Iris pigment epithelial cell (primary cell): ENCODE measurements at regions not wholly inside any gene's neighbourhood (a gene's known extent, or its start where the extent isn't known, plus 50 kb on each side); places are given as distances from the start of the nearest gene placed in this dataset.
A peak's percentile ranks its signal among the peaks of the same experiment; 100 is the strongest.

Experiments used
- DNase-seq: peaks from one replicate; pipeline ENCODE4 v3.0.0-alpha.2; 2011; ENCODE audit warnings: low read depth

GRCh38 chr9:38227061-38227540, 158.1 kb upstream of the SHB start:
- peak; percentile 88 for DNase-seq

DNA sequence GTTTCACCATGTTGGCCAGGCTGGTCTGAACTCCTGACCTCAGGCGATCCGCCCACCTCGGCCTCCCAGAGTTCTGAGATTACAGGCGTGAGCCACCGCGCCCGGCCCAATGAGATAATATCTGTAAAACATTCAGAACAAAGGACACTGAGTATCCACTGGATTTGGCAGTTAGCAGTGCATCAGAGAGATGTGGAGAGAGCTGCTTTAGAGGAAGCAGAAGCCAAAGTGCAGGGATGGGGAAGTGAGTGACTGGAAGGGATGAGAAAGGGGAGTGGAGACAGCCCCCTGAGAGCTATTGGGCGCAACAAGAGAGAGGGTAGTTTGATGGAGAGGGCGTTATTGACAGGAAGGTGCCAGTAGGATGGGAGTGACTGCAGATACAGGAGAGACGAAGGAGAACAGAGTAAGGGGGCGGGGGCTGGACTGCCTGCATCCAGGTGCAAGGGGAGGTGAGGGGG, 157.5 kb upstream of the SHB start:
- peak; percentile 24 for DNase-seq

DNA sequence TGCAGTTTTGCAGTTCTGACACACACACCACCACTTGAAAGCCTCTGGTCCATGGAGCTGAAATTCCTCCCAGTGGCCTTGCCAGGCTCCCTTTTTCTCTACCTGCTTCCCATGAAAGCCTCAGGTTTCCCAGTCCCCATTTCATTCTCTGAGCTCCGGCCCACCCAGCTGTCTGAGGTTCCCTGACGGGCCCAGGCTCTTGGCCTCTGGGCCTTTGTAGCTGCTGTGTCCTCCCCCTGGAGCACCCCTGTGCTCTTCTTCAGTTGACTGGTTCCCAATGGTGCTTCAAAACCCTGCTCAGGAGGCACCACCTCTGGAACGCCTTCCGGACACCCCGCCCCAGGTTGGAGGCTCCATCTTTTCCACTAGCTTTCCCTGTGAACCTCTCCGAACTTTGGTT, 155.9 kb upstream of the SHB start:
- DNase-seq: no peak

GRCh38 chr9:38216572-38216971, 147.5 kb upstream of the SHB start:
- no peak for DNase-seq

DNA sequence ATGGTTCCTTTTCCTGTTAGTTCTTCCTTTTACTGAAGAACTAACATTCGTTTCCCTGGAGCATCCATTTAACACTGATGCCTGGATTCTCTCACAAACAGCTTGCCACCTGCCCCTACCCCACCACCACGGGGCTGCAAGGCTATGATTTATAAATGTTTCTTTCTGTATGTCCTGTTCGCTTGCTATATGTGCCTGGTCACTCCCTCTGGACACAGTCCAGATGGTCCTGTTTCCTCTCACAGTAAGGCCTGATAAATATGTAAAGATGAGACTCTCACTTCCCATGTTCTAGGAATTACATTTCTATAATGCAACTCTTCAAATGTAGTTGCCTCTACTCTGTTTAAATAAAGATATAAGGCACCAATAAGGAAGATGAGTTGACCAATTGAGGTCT, 146.4 kb upstream of the SHB start:
- DNase-seq: no peak

DNA sequence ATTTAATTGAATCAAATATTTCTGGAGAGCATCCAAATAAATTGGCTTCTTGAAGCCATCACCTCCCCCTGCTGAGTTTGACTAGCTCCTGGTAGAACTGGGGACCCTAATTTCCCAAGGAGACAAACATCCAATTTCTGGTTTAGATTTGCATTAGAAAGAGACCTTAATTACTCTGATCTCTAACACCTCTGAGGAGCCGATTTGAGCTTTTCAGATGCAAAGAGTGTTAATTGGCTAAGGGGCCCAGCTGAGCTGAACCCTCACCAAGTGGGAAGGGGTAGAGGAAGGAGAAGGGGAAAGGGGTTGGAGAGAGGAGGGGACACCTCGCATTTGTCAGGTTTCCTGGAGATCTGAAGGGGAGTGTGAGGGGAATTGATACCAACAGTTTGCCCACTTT, 145.4 kb upstream of the SHB start:
- DNase-seq: no peak

GRCh38 chr9:38213631-38214299, 144.7 kb upstream of the SHB start:
- DNase-seq: no peak

GRCh38 chr9:38212016-38212415, 143.0 kb upstream of the SHB start:
- DNase-seq: no peak

- no peak for DNase-seq
Measured at GRCh38 chr9:38211002-38211401, 142.0 kb upstream of the SHB start.

DNA sequence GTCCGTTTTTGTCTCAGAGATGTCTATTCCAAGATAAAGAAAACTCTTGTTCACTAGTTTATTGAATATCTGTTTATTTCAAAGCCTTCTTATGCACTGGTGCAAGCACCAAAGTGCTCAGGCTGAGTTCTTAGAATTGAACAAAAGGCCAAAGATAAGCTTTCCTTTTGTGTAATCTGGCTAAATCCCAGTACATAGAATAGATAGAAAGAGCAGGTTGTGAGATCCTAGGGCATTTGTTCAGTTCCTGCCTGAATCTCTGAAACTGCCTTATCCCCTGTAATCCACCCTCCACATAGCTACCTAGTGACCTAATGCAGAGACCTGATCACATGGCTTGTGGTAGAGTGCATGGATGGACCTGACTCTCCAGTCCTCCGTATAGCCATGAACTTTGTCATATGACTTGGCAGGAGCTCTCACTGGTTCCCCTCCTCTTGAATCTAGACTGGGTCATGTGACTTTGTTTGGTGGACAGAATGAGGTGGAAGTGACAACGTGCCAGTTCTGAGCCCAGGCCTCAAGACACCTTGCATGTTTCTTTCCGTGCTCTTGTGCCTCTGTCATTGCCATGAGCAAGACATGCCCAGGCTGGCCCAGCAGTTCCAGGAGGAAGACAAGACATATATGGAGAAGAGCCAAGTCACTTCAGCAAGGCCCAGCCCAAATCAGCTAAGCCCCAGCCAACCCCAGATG, 139.3 kb upstream of the SHB start:
- peak; percentile 14 for DNase-seq

DNA sequence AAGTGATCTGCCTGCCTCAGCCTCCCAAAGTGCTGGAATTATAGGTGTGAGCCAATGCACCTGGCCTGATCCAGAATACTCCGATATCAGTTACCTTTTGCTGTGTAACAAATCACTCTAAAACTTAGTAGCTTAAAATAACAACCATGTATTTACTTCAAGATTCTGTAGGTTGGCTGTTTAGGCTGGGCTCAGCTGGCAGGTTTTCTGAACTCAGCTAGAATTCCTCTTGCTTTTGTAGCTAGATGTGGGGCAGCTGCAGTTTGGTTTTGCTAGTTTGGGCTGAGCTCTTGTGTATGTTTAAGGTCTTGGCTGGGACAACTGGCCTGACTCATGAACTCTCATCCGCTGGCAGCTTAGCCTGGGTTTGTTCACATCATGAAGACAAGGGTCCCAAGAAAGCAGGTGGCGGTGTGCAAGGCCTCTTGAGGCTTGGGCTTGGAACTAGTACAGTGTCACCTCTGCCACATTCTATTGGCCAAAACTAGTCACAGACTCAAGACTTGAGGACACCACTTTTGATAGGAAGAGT, 138.3 kb upstream of the SHB start:
- DNase-seq: no peak

- peak; percentile 22 for DNase-seq
Measured at GRCh38 chr9:38205279-38205678, 136.3 kb upstream of the SHB start.

DNA sequence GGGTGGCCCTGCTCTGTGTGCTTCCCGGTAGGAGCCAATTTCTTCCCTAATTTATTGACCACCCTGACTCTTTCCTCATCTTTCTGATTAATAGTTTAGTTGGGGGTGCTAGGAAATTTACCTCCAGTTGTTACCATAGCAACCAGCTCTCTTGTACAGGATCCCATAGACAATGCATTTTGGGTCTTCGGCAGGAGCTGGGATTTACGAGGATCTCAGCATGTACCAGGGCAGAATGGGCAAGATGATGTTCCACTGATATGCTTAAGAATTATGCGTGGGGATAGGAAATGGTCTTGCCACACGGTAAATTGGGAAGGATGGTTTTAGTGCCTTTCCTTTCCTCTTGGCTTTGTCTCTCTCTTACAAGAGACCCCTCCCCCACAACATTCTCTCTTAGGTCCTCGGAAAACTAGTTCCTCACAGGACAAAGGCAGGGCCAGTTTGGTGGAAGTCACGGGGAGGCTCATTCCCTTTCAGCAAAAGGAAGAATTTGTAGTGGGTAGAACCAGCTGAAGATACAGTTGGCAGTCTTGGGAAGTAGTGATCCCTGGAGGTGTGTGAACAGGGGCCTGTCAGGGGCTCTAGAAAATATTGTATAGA, 133.4 kb upstream of the SHB start:
- DNase-seq: no peak

DNA sequence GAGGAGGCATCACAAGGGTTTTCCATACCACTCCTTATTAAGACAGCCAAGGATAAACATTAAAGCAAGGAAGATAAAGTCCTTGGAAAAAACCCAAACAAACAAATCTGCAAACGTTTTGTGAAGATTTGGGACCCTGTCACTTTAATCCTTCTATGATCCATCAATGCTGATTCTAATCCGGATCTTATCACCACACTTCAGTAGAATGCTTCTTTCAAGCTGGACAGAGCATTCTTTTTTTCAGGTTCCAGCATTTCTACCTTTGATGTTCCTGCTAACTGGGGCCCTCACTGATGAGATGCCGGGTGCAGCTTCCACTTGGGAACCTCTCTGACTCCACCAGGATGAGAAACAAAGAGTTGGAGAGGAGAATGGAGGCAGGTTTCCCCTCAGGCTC, 132.8 kb upstream of the SHB start:
- no peak for DNase-seq

- no peak for DNase-seq
Measured at GRCh38 chr9:38200431-38200830, 131.4 kb upstream of the SHB start.

- DNase-seq: no peak
Measured at GRCh38 chr9:38198140-38198539, 129.1 kb upstream of the SHB start.

GRCh38 chr9:38196714-38197113, 127.7 kb upstream of the SHB start:
- no peak for DNase-seq

GRCh38 chr9:38195737-38196161, 126.7 kb upstream of the SHB start:
- no peak for DNase-seq

GRCh38 chr9:38194870-38195269, 125.8 kb upstream of the SHB start:
- DNase-seq: no peak

DNA sequence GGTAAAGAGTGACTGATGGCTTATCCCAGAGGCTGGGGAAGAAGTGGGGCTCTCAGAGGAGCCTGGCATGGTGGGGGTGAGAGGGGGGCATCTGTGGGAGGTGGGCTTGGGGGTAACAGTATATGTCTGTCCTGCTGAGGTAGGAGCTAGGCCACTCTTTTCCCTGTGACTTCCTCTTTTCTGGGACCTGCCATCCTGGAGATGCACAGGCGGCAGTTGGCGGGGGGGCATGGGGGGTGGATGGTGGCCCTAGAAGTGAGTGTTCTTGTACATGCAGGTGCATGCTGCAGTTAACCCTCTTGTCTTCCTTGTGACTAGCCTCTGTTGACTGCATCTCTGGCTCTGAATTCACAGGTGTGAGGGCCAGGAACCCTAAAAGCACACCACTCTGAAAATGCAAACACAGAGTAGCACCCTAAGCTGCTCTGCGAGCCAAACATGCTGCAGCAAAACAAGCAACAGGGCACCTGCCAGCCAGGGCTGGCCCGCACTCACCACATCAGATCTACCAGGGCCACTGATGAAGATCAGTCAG, 123.8 kb upstream of the SHB start:
- DNase-seq: no peak

- no peak for DNase-seq
Measured at GRCh38 chr9:38186404-38187115, 117.5 kb upstream of the SHB start.
